ENCODE measurements at regions not wholly inside any gene's neighbourhood (a gene's known extent, or its start where the extent isn't known, plus 50 kb on each side); places are given as distances from the start of the nearest gene placed in this dataset.

DNA sequence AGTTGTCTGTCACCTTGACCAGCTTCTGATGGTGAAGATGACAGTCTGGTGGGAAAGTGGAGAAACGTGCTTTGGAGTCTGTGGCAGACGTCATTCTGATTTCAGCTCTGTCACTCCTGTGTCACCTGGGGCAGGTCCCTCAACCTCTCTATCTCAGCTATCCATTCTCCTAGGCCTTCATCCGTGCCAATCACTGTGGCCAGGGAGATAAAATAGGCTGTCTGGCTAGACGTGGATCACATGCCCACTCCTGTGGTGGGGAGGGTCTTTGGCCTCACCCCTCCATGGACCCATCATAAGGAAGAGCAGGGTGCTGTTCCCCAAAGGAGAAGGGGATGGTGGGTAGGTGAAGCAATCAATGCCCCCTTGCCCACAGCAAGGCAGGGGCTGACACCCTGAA lies 140.3 kb downstream of the ACTL8 start:
- Histone ChIP-seq H3K9ac (no peak overlapping the region), H3K4me3 (no peak overlapping the region), H3K4me2 (no peak overlapping the region), H3K4me1 (0 out of 20 replicates have a peak, but pooled peaks cover 0 to 4% (median 0%) of the 10 kb centered on the region in 10 experiments), H3K36me3 (no peaks in the 10 kb centered on the region), H3K27ac (no peak overlapping the region), H4K20me1 (no peaks in the 10 kb centered on the region), H3K27me3 (no peaks in the 10 kb centered on the region), H3K9me3 (replicated peaks in 1 of 11) (no peaks in the 10 kb centered on the region)
- no peak for TF ChIP-seq Cebpa-rat (IDR thresholded peaks at IDR 0.05)

DNA sequence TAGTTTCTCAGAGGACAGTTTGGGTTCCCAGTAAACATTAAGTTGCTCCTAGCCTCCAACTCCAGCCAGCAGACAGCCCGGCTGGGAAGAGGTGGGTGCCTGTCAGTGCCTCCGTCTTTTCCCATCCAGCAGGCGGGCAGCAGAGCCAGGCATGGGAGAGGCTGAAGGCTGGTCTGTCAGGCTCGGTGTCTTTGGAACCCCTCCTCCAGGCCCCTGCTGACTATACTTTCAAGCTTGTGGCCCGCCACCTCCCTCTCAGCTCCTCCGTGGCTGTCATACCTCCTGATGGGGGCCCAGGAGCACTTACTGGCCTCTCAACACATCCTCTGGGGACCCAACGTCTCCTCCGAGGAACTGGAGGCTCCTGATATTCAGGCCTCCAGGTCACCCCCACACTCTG lies 140.9 kb downstream of the ACTL8 start:
- no peaks in the 10 kb centered on the region for H3K27me3 ChIP-seq
- H3K9ac ChIP-seq = no peak overlapping the region
- H3K9me3 ChIP-seq (replicated peaks in 1 of 11) = no peaks in the 10 kb centered on the region
- H3K4me3 ChIP-seq = no peak overlapping the region
- H3K27ac ChIP-seq = no peak overlapping the region
- TF ChIP-seq Cebpa-rat (IDR thresholded peaks at IDR 0.05) = no peak
- H3K4me2 ChIP-seq = no peak overlapping the region
- no peaks in the 10 kb centered on the region for H3K36me3 ChIP-seq
- no peaks in the 10 kb centered on the region for H4K20me1 ChIP-seq
- H3K4me1 ChIP-seq = no peaks in the 10 kb centered on the region

DNA sequence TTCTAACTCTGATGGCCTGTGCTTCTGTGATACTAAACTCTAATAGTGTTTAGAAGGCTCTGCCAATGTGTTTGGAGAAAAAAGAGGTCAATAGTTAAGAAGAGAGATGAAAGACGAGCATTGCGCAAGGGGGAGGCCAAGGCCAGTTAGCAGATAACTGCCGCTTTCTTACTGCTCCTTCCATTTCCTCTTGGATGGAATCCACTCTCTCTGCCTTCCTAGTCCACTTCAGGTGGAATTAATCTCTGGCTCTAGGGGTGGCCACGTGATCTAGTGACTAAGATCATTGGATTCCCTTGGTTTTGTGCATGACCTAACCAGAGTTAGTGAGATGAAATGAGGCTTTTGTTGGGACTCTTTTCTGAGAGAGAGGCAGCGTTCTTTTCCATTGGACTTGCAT lies 148.3 kb downstream of the ACTL8 start:
- Histone ChIP-seq H3K4me2 (no peak overlapping the region), H4K20me1 (no peaks in the 10 kb centered on the region; a peak in 1 of 22 replicates), H3K27me3 (no peaks in the 10 kb centered on the region), H3K4me1 (no peaks in the 10 kb centered on the region), H3K9ac (no peak overlapping the region), H3K4me3 (no peak overlapping the region), H3K27ac (no peak overlapping the region), H3K9me3 (replicated peaks in 1 of 11) (peaks cover 0 to 5% (median 0%) of the 10 kb centered on the region in 11 experiments; a peak in 3 of 22 replicates), H3K36me3 (no peaks in the 10 kb centered on the region)
- peak in 3 of 11 experiments; percentile 18 to 46 (median 25); a peak in 2 of 22 replicates for TF ChIP-seq Cebpa-rat (IDR thresholded peaks at IDR 0.05)

DNA sequence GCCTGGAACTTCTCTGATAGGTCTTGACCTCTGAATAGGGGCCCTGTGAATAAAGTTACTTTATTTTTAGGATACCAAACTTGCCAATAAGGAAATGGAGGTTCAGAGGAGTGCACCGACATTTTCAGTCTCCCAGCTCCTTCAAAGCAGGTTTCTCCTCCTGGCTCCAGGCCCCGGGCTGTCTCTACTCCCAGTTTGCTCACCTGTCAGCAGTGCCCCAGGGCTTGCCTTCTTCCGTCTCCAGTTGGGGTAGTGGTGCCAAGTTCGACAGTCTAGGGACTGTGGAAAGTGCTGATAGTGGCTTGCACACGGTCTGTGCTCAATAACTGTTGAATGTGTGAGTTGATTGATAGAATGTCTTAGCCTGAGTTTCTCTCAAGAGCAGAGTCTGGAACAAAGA lies 149.2 kb downstream of the ACTL8 start:
- Histone ChIP-seq H3K4me3 (no peak overlapping the region), H4K20me1 (no peaks in the 10 kb centered on the region; a peak in 2 of 22 replicates), H3K36me3 (no peaks in the 10 kb centered on the region), H3K4me2 (no peak overlapping the region), H3K9me3 (replicated peaks in 1 of 11) (peaks cover 0 to 5% (median 0%) of the 10 kb centered on the region in 11 experiments; a peak in 3 of 22 replicates), H3K4me1 (no peaks in the 10 kb centered on the region), H3K27me3 (no peaks in the 10 kb centered on the region), H3K9ac (no peak overlapping the region), H3K27ac (no peak overlapping the region)
- no peak for TF ChIP-seq Cebpa-rat (IDR thresholded peaks at IDR 0.05)

DNA sequence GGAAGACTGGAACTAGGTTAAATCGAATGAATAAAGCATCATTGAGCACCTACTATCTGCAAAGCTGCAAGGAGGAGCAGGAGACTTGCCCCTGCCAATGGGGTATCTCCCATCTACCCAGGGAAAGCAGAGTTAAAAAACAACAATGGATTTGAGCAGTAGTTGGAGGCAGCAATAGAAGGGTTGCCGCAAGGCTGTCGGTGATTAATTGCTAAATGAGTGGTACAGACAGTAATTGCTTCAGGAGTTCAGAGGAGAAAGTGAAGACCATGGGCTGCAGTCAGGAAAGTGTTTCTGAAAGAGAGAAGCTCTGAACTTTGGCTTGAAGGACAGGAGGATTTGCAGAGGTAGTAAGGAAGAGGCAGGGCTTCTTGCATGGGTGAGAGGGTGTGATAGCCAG lies 152.9 kb downstream of the ACTL8 start:
- no peak for TF ChIP-seq Cebpa-rat (IDR thresholded peaks at IDR 0.05)
- Histone ChIP-seq H3K27me3 (peaks cover 0 to 2% (median 0%) of the 10 kb centered on the region in 11 experiments; a peak in 2 of 22 replicates), H3K9me3 (replicated peaks in 1 of 11) (peaks cover 0 to 5% (median 0%) of the 10 kb centered on the region in 11 experiments; a peak in 3 of 22 replicates), H3K4me3 (no peak overlapping the region), H4K20me1 (peaks cover 0 to 4% (median 0%) of the 10 kb centered on the region in 11 experiments; a peak in 3 of 22 replicates), H3K36me3 (no peaks in the 10 kb centered on the region), H3K9ac (no peak overlapping the region), H3K4me1 (no peaks in the 10 kb centered on the region; a peak in 1 of 20 replicates), H3K4me2 (no peak overlapping the region), H3K27ac (no peak overlapping the region)

DNA sequence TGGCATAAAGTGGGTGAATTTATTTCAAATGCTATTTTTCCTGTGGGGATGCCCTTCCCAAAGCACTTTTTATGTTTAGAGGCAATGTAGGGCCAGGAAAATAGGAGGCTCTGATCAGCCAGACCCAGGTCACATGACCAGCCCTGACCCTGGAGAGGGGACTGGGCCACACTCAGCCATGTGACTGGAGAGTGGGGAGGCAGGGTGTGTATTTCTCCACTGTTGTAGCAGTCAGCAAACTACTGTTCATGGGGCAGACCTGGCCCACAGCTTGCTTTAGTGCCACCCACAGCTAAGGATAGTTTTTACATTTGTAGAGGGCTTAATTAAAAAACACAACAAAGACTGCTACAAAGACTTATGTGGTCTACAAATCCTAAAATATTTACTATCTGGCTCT lies 153.8 kb downstream of the ACTL8 start:
- H3K36me3 ChIP-seq = no peaks in the 10 kb centered on the region
- TF ChIP-seq Cebpa-rat (IDR thresholded peaks at IDR 0.05) = no peak

GRCh38 chr1:17909634-17910033 lies 154.5 kb downstream of the ACTL8 start:
- Histone ChIP-seq H3K4me3 (no peak overlapping the region), H3K27me3 (peaks cover 9 to 17% (median 14%) of the 10 kb centered on the region in 11 experiments; a peak in 20 of 22 replicates), H3K4me2 (no peak overlapping the region), H4K20me1 (peaks cover 0 to 12% (median 0%) of the 10 kb centered on the region in 11 experiments; a peak in 7 of 22 replicates), H3K4me1 (no peaks in the 10 kb centered on the region; a peak in 1 of 20 replicates), H3K9ac (no peak overlapping the region), H3K27ac (no peak overlapping the region), H3K9me3 (replicated peaks in 1 of 11) (peaks cover 0 to 5% (median 0%) of the 10 kb centered on the region in 11 experiments; a peak in 3 of 22 replicates), H3K36me3 (no peaks in the 10 kb centered on the region)
- TF ChIP-seq Cebpa-rat (IDR thresholded peaks at IDR 0.05) = no peak

More for the DNA sequence above, 153.8 kb downstream of the ACTL8 start:
- no peaks in the 10 kb centered on the region; a peak in 1 of 20 replicates for H3K4me1 ChIP-seq
- H3K27me3 ChIP-seq = peaks cover 2 to 10% (median 7%) of the 10 kb centered on the region in 11 experiments; a peak in 16 of 22 replicates
- H3K4me2 ChIP-seq = no peak overlapping the region
- H4K20me1 ChIP-seq = peaks cover 0 to 8% (median 0%) of the 10 kb centered on the region in 11 experiments; a peak in 5 of 22 replicates
- H3K27ac ChIP-seq = no peak overlapping the region
- H3K9me3 ChIP-seq (replicated peaks in 1 of 11) = peaks cover 0 to 5% (median 0%) of the 10 kb centered on the region in 11 experiments; a peak in 3 of 22 replicates
- H3K4me3 ChIP-seq = no peak overlapping the region
- H3K9ac ChIP-seq = no peak overlapping the region

DNA sequence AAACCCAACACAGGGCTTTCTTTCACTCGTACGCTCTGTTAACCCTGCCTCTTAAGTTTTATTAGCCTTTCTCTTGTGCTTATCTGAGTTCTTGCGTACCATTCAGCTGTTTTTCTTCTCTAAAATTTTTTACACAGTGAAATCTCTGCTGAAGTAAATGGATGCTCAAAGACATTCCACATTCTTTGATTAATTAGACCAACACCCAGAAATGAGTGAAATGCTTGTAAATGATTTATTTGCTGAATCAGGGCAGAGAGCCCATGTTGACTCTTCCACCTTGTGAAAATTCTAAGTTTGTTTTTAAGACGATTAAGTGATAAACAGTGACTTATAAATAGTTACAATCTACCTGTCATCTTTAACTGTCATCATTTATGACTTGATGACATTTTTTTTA lies 156.7 kb downstream of the ACTL8 start:
- Histone ChIP-seq H3K4me3 (no peak overlapping the region), H3K27me3 (peaks cover 31 to 39% (median 36%) of the 10 kb centered on the region in 11 experiments), H3K9ac (no peak overlapping the region), H3K4me2 (no peak overlapping the region), H3K27ac (no peak overlapping the region), H3K9me3 (replicated peaks in 1 of 11) (no peaks in the 10 kb centered on the region), H3K36me3 (no peaks in the 10 kb centered on the region), H3K4me1 (no peaks in the 10 kb centered on the region; a peak in 1 of 20 replicates), H4K20me1 (peaks cover 0 to 18% (median 0%) of the 10 kb centered on the region in 11 experiments; a peak in 7 of 22 replicates)
- no peak for TF ChIP-seq Cebpa-rat (IDR thresholded peaks at IDR 0.05)

DNA sequence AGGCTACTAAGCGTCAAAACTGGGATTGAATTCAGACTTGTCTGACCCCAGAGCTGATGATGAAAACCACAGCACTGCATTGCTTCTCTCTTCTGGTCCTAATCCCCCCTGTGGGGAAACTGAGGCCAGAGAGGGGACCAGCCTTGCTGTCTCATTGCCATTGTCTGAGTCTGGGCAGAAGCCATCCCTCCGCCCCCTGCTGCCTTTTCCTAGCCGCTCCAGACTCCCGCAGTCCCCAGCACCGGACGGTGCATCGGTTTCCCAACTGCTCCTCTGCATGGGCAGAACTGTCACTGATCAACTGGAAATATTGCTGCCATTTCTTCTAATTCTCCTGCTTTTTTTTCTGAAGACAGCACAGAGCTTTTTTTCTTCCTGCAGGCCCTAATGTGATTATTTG lies 157.4 kb downstream of the ACTL8 start:
- peaks cover 38 to 46% (median 43%) of the 10 kb centered on the region in 11 experiments for H3K27me3 ChIP-seq
- peaks cover 0 to 25% (median 0%) of the 10 kb centered on the region in 11 experiments; a peak in 7 of 22 replicates for H4K20me1 ChIP-seq
- no peak overlapping the region for H3K4me3 ChIP-seq
- H3K9me3 ChIP-seq (replicated peaks in 1 of 11) = no peaks in the 10 kb centered on the region
- no peak overlapping the region for H3K4me2 ChIP-seq
- H3K9ac ChIP-seq = no peak overlapping the region
- TF ChIP-seq Cebpa-rat (IDR thresholded peaks at IDR 0.05) = no peak
- no peaks in the 10 kb centered on the region; a peak in 1 of 20 replicates for H3K4me1 ChIP-seq
- H3K27ac ChIP-seq = no peak overlapping the region
- no peaks in the 10 kb centered on the region for H3K36me3 ChIP-seq

Measured in BLaER1 treated with 17β-estradiol and CSF1 and Interleukin-3, amounts not matched to agents 10 nM and 100 nM (cell line).